Naive B cell (primary cell): ENCODE measurements at regions not wholly inside any gene's neighbourhood (a gene's known extent, or its start where the extent isn't known, plus 50 kb on each side); places are given as distances from the start of the nearest gene placed in this dataset.

Experiments
- ATAC-seq, 2 donors: fragments of 150-1000 bp; cut with Tn5 transposase; 2 replicates each; pipeline ENCODE4 v1.10.0; 2021; ENCODE audit warnings: low read depth in 2 of 2, mild to moderate bottlenecking in 2 of 2, moderate library complexity in 2 of 2
- DNase-seq: peaks from one replicate; pipeline ENCODE4 v3.0.0; 2022
- H3K27ac Mint-ChIP-seq, 6 donors: one replicate each; pipeline ENCODE4 v1.8.0; 2020 to 2022; ENCODE audit warnings: mild to moderate bottlenecking in 6 of 6, mixed read lengths in 6 of 6, moderate library complexity in 5 of 6, inconsistent platforms in 2 of 6
- H3K27me3 Mint-ChIP-seq, 3 donors: one replicate each; pipeline ENCODE4 v1.8.0; 2021 to 2022; ENCODE audit warnings: mixed read lengths in 3 of 3, mild to moderate bottlenecking in 1 of 3
- H3K36me3 Mint-ChIP-seq, 2 donors: one replicate each; pipeline ENCODE4 v1.8.0; 2020 to 2022; ENCODE audit warnings: mixed read lengths in 2 of 2, inconsistent platforms in 1 of 2, mild to moderate bottlenecking in 1 of 2
- H3K4me1 Mint-ChIP-seq, 3 donors: one replicate each; pipeline ENCODE4 v1.8.0; 2020 to 2022; ENCODE audit warnings: mixed read lengths in 3 of 3, inconsistent platforms in 1 of 3, mild to moderate bottlenecking in 1 of 3, moderate library complexity in 1 of 3
- H3K4me3 Mint-ChIP-seq, 8 donors: one replicate each; pipeline ENCODE4 v1.8.0; 2020 to 2022; ENCODE audit warnings: mild to moderate bottlenecking in 8 of 8, mixed read lengths in 8 of 8, moderate library complexity in 8 of 8, inconsistent platforms in 2 of 8
- H3K9me3 Mint-ChIP-seq, 7 donors: one replicate each; pipeline ENCODE4 v1.8.0; 2020 to 2022; ENCODE audit warnings: mixed read lengths in 7 of 7, mild to moderate bottlenecking in 5 of 7, inconsistent platforms in 2 of 7, moderate library complexity in 1 of 7

GRCh38 chr17:55572139-55572538 lies 60.9 kb upstream of the SMIM36 start:
- peaks cover 0 to 18% (median 9%) of the 10 kb centered on the region in 3 donors for H3K27me3 Mint-ChIP-seq
- no peaks in the 10 kb centered on the region for H3K4me1 Mint-ChIP-seq
- H3K27ac Mint-ChIP-seq, result no peak overlapping the region
- no peak overlapping the region for H3K4me3 Mint-ChIP-seq
- DNase-seq (no peak), ATAC-seq (no peak)
- no peaks in the 10 kb centered on the region for H3K36me3 Mint-ChIP-seq
- H3K9me3 Mint-ChIP-seq, result no peaks in the 10 kb centered on the region

- Mint-ChIP-seq H3K9me3 (no peaks in the 10 kb centered on the region), H3K4me1 (no peaks in the 10 kb centered on the region), H3K27me3 (peaks cover 8 to 18% (median 13%) of the 10 kb centered on the region in 3 donors), H3K36me3 (no peaks in the 10 kb centered on the region), H3K4me3 (no peak overlapping the region), H3K27ac (no peak overlapping the region)
- DNase-seq (no peak), ATAC-seq (no peak)
Observed at GRCh38 chr17:55571095-55571494, 59.8 kb upstream of the SMIM36 start.

GRCh38 chr17:55570391-55570790 lies 59.1 kb upstream of the SMIM36 start:
- Mint-ChIP-seq H3K27ac (no peak overlapping the region), H3K9me3 (no peaks in the 10 kb centered on the region), H3K4me3 (no peak overlapping the region), H3K36me3 (no peaks in the 10 kb centered on the region), H3K4me1 (no peaks in the 10 kb centered on the region), H3K27me3 (peaks cover 12 to 18% (median 13%) of the 10 kb centered on the region in 3 donors)
- ATAC-seq (no peak), DNase-seq (no peak)

GRCh38 chr17:55567240-55568214 lies 56.3 kb upstream of the SMIM36 start:
- ATAC-seq (no peak), DNase-seq (no peak)
- Mint-ChIP-seq H3K27me3 (peaks cover 12 to 13% (median 12%) of the 10 kb centered on the region in 3 donors), H3K36me3 (no peaks in the 10 kb centered on the region), H3K4me3 (no peak overlapping the region), H3K4me1 (no peaks in the 10 kb centered on the region), H3K27ac (peak overlapping the region in 1 of 6 donors; percentile 57), H3K9me3 (no peaks in the 10 kb centered on the region)

GRCh38 chr17:55564081-55564480 lies 52.8 kb upstream of the SMIM36 start:
- H3K27me3 Mint-ChIP-seq, result peaks cover 4 to 21% (median 19%) of the 10 kb centered on the region in 3 donors
- no peak overlapping the region for H3K4me3 Mint-ChIP-seq
- H3K9me3 Mint-ChIP-seq, result peaks cover 0 to 4% (median 0%) of the 10 kb centered on the region in 7 donors
- no peaks in the 10 kb centered on the region for H3K4me1 Mint-ChIP-seq
- ATAC-seq (no peak), DNase-seq (no peak)
- peak overlapping the region in 1 of 6 donors; percentile 18 for H3K27ac Mint-ChIP-seq
- H3K36me3 Mint-ChIP-seq, result no peaks in the 10 kb centered on the region

GRCh38 chr17:55563363-55563762 lies 52.1 kb upstream of the SMIM36 start:
- Mint-ChIP-seq H3K4me3 (no peak overlapping the region), H3K36me3 (no peaks in the 10 kb centered on the region), H3K27ac (no peak overlapping the region), H3K4me1 (no peaks in the 10 kb centered on the region), H3K27me3 (peaks cover 9 to 25% (median 21%) of the 10 kb centered on the region in 3 donors), H3K9me3 (peaks cover 0 to 5% (median 0%) of the 10 kb centered on the region in 7 donors)
- no peak for ATAC-seq
- no peak for DNase-seq

- Mint-ChIP-seq H3K4me1 (no peaks in the 10 kb centered on the region), H3K27ac (no peak overlapping the region), H3K9me3 (peaks cover 0 to 6% (median 0%) of the 10 kb centered on the region in 7 donors), H3K36me3 (no peaks in the 10 kb centered on the region), H3K4me3 (no peak overlapping the region), H3K27me3 (peaks cover 8 to 38% (median 21%) of the 10 kb centered on the region in 3 donors)
- DNase-seq, result no peak
- ATAC-seq, result no peak
Observed at GRCh38 chr17:55561973-55562495, 50.8 kb upstream of the SMIM36 start.

- Mint-ChIP-seq H3K9me3 (peaks cover 0 to 6% (median 0%) of the 10 kb centered on the region in 7 donors), H3K4me1 (no peaks in the 10 kb centered on the region), H3K4me3 (no peak overlapping the region)
Observed at GRCh38 chr17:55561316-55561972, 50.2 kb upstream of the SMIM36 start.

More at GRCh38 chr17:55561316-55561972, 50.2 kb upstream of the SMIM36 start:
- no peak for ATAC-seq
- H3K27me3 Mint-ChIP-seq, result peaks cover 8 to 40% (median 17%) of the 10 kb centered on the region in 3 donors
- no peaks in the 10 kb centered on the region for H3K36me3 Mint-ChIP-seq
- H3K27ac Mint-ChIP-seq, result no peak overlapping the region
- no peak for DNase-seq
